GM12874 (cell line): ENCODE measurements at regions not wholly inside any gene's neighbourhood (a gene's known extent, or its start where the extent isn't known, plus 50 kb on each side); places are given as distances from the start of the nearest gene placed in this dataset.

Source experiments
- TF ChIP-seq, protein P1 (sequence below): IDR thresholded peaks from 2 replicates; pipeline ENCODE4 v1.5.1; 2011; ENCODE audit warnings: low read depth, mild to moderate bottlenecking, control low read depth, low read length, moderate library complexity; ENCODE audit not compliant: insufficient read depth

DNA sequence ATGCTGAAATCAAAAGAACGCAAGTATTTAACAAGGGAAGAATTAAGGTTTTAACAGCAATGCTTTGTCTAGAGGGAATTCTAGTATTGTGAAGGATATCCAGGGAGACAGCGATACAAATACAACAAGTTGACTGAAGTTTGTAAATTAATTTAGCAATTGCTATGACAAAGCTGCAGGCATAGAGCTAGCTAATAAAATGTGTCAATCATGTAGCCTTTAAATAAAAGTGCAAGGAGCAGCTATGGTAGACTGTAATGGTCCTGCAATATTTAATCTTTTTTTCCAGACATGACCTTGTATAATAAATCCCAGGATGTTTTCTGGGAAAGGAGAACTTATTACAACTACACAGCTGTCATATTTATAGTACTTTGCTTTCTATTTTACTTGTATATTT, 779.3 kb downstream of the SLITRK5 start:
- TF ChIP-seq, protein P1, sequence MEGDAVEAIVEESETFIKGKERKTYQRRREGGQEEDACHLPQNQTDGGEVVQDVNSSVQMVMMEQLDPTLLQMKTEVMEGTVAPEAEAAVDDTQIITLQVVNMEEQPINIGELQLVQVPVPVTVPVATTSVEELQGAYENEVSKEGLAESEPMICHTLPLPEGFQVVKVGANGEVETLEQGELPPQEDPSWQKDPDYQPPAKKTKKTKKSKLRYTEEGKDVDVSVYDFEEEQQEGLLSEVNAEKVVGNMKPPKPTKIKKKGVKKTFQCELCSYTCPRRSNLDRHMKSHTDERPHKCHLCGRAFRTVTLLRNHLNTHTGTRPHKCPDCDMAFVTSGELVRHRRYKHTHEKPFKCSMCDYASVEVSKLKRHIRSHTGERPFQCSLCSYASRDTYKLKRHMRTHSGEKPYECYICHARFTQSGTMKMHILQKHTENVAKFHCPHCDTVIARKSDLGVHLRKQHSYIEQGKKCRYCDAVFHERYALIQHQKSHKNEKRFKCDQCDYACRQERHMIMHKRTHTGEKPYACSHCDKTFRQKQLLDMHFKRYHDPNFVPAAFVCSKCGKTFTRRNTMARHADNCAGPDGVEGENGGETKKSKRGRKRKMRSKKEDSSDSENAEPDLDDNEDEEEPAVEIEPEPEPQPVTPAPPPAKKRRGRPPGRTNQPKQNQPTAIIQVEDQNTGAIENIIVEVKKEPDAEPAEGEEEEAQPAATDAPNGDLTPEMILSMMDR = no peak

DNA sequence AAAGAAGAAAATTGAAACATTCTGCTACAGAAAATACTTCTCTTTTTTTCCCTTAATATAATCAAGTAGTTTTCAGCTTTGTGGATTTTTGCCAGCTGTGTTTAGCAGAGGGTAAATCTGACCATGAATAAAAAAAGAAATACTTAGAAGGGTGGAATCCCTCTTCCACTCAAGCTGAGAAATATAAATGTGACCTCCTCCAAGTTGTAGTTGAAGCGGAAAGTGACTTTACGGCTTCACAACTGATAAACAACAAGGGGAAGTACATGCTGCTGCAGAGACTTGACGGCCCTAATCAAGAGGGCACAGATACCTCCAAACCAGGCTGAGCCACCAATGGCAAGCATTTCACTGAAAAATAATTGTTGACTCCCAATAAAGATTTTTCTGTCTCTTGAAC, 785.0 kb downstream of the SLITRK5 start:
- TF ChIP-seq, protein P1 = no peak

DNA sequence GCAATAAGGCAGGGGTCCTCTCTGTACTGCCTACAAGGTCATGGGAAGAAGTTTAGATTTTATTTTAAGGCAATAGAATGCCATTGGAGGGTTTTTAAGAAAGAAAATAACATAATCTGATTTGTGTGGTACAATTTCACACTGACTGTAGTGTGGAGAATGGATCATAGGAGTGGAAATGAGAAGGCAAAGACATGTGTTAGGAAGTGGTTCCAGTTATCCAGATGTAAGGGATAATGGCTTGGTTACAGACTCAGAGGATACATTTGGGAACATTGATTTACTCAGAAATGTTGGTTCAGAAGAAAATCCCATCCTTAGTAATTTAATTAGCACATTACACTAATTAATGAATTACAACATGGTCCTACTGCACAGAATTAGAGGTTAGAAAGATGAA, 788.2 kb downstream of the SLITRK5 start:
- TF ChIP-seq, protein P1 = no peak

DNA sequence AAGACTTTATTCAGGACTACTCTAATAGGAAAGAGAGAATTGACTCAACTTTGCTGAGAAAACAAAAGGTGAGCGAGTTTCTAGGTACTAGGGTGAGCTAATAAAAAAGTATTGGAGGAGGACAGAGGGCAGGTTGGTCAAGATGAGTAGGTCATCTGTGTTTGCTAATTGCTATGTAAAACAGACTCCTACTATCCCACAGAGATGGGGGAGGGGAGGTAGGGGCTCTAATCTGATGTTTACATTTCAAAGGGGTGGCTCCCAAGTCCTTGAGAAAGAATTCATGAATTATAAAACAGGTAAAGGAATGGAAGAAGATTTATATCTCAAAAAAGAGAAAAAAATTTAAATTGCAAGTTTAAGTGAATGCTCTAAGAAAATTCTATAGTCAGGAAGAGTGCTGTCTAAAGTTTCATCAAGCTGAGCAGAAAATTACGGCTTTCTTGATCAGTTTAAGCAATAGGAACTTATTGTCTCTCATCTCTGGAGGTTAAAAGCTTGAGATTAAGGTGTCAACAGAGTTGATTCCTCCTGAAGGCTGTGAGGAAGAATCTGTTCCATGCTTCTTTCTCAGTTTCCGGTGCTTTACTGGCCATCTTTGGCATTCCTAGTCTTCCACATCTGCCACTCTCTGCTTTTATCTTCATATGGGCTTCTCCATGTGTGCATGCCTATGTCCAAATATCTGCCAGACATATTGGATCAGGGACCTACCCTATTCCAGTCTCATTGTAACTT, 790.3 kb downstream of the SLITRK5 start:
- TF ChIP-seq, protein P1 = no peak

DNA sequence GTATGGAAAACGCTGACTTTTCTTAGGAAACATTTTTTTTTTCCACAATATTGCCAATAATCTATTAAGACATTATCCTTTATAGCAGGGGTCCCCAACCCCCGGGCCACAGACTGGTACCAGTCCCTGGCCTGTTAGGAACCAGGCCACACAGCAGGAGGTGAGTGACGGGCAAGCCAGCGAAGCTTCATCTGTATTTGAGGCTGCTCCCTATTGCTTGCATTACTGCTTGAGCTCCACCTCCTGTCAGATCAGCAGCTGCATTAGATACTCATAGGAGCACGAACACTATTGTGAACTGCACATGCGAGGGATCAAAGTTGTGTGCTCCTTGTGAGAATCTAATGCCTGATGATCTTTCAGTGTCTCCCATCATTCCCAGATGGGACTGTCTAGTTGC, 793.7 kb downstream of the SLITRK5 start:
- TF ChIP-seq, protein P1 = no peak

DNA sequence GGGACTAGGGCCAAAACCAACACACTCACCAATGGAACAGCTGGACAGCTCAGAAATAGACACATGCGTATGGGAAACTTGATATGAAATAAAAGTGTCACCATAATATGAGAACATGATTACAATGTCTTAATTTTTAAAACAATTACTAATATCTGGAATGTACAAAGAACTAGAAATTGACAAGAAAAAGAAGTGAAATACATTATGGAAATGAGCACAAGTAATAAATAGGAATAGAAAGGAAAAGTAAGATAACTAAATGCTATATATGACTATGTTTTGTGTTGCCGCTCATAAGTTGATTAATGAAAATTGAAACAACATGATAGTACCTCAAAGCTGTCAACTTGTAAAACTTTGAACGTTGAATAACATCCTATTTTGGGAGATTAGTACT, 801.1 kb downstream of the SLITRK5 start:
- TF ChIP-seq, protein P1 = no peak

DNA sequence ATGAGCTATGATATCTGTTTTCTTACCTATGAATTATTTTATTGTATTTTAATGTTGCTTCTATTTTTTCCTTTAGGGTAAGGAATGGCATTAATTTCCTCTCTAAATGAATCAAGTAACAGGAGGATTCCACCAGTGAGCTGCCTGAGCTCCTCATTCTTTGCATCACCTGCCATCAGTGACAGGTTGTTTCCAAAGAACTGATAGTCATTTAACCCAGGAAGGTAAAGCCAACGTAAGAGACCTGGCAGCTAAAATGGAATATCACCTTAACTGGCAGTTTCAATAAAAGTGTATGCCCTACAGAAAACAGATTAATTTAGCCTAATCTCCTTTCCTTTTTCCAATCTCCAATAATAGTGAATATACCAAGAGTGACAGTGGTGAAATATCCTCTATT, 812.0 kb downstream of the SLITRK5 start:
- TF ChIP-seq, protein P1 = no peak
